ENCODE measurements at regions not wholly inside any gene's neighbourhood (a gene's known extent, or its start where the extent isn't known, plus 50 kb on each side); places are given as distances from the start of the nearest gene placed in this dataset.

DNA sequence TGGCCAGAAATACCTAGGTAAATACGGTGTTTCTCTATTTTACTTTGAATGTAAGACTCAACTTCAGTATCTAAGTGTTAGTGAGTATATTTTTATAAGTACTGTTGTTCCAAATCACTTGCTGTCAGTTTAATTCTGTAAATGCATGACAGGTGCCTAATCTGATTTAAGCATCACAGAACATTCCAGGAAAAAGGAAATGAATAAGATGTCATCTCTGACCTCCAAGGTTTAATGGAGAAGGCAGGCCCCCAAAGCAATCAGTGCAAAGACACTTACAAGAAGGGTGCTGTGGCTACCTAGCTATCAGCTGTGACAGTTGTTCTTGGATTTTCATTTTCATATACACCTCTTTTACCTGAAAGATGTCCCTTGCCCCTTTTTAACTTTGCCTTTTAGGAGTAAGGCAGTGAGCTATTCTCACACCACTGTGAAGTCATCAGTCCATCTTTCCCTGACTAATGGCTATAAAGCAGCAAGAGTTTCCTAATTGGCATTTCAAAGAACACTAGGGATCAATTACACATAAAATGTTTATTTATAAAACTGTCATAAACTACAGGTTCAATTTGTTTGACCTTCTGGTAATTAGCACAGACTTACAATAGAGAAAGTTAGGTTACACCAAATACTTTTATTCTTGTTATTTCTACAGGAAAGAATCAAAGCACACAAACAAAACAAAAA, 427.6 kb downstream of the SPRY2 start:
- Mint-ChIP-seq H3K36me3 (no peaks in the 10 kb centered on the region), H3K4me1 (no peaks in the 10 kb centered on the region), H3K27ac (no peak overlapping the region), H3K4me3 (no peak overlapping the region), H3K9me3 (peaks cover 0 to 2% (median 0%) of the 10 kb centered on the region in 8 donors), H3K27me3 (no peaks in the 10 kb centered on the region)
- no peak overlapping the region for H3K27ac ChIP-seq (ENCODE audit: low read depth, low read length)
- no peaks in the 10 kb centered on the region for H3K4me1 ChIP-seq (ENCODE audit: insufficient read depth, low read length)
- H3K4me3 ChIP-seq (ENCODE audit: low read length in 2 of 2), result no peak overlapping the region
- H3K36me3 ChIP-seq (ENCODE audit: insufficient read depth, low read length), result no peaks in the 10 kb centered on the region
- CTCF ChIA-PET (ENCODE audit: partially characterized antibody), result no interaction called here
- intact Hi-C loops (cut with micrococcal nuclease), result no loop called here
- DNase-seq, result no peak
- POLR2A ChIA-PET (ENCODE audit: partially characterized antibody), result no interaction called here
- H3K27me3 ChIP-seq (ENCODE audit: insufficient read depth, low read length), result no peaks in the 10 kb centered on the region
- no peaks in the 10 kb centered on the region for H3K9me3 ChIP-seq (ENCODE audit: control insufficient read depth in 1 of 2, low read length in 2 of 2)

DNA sequence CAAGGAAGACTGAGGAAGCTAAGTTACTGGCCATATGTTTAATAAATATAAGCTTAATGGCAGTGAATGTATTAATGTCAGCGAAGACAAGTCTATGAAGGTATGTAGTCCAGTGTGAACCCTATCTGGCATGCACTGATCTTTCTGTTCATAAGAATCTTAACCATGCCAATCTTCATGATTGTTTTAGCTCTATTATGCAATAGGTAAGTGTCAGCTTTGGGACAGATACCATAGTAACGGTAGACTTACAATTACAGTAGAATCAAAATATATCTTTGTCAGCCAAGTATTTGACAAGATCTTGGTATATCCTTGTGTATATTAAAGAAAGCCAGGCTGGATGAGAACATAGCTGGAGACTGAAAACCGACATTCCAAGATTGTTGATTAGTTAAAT, 428.5 kb downstream of the SPRY2 start:
- no peaks in the 10 kb centered on the region for H3K9me3 ChIP-seq (ENCODE audit: control insufficient read depth in 1 of 2, low read length in 2 of 2)
- Mint-ChIP-seq H3K27ac (no peak overlapping the region), H3K36me3 (no peaks in the 10 kb centered on the region), H3K4me1 (no peaks in the 10 kb centered on the region), H3K9me3 (peaks cover 0 to 2% (median 0%) of the 10 kb centered on the region in 8 donors), H3K27me3 (no peaks in the 10 kb centered on the region), H3K4me3 (no peak overlapping the region)
- no peaks in the 10 kb centered on the region for H3K4me1 ChIP-seq (ENCODE audit: insufficient read depth, low read length)
- intact Hi-C loops (cut with micrococcal nuclease), result no loop called here
- H3K36me3 ChIP-seq (ENCODE audit: insufficient read depth, low read length), result no peaks in the 10 kb centered on the region
- POLR2A ChIA-PET (ENCODE audit: partially characterized antibody), result no interaction called here
- no peaks in the 10 kb centered on the region for H3K27me3 ChIP-seq (ENCODE audit: insufficient read depth, low read length)
- H3K27ac ChIP-seq (ENCODE audit: low read depth, low read length), result no peak overlapping the region
- CTCF ChIA-PET (ENCODE audit: partially characterized antibody), result no interaction called here
- H3K4me3 ChIP-seq (ENCODE audit: low read length in 2 of 2), result no peak overlapping the region
- no peak for DNase-seq

DNA sequence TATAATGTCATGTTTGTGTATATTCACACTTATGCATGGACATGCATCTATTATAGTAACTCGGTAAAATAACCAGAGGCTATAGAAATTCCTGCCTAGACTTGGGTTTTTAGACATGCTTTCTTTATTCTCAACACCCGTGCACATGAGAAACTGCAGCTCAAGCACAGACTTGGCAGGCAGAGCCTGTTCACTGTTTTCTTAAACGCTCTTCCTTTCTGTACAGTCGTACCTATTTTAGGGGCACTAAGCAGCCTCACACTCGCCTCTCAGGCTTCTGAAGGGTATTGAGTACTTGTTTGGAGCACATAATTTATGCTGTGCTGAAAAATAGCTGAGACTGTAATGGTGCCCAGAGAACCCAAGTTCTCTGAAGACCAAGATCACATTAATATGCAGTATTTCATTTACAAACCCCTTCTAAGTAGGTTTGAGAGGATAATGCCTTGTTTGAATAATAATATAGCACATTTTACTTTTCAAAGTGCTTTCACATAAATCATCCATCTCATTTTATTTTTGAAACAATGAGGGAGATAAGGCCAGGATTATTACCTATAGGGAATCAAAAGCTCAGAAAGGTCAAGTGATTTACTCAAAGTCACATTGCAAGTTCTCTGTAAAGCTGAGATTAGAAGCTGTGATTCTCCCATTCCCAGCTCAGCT, 429.9 kb downstream of the SPRY2 start:
- Mint-ChIP-seq H3K36me3 (no peaks in the 10 kb centered on the region), H3K27me3 (no peaks in the 10 kb centered on the region), H3K9me3 (peaks cover 0 to 3% (median 0%) of the 10 kb centered on the region in 8 donors), H3K4me3 (no peak overlapping the region), H3K27ac (no peak overlapping the region), H3K4me1 (no peaks in the 10 kb centered on the region)
- DNase-seq, result no peak
- Histone ChIP-seq H3K27me3 (ENCODE audit: insufficient read depth, low read length) (no peaks in the 10 kb centered on the region), H3K9me3 (ENCODE audit: control insufficient read depth in 1 of 2, low read length in 2 of 2) (no peaks in the 10 kb centered on the region), H3K27ac (ENCODE audit: low read depth, low read length) (no peak overlapping the region), H3K36me3 (ENCODE audit: insufficient read depth, low read length) (no peaks in the 10 kb centered on the region), H3K4me1 (ENCODE audit: insufficient read depth, low read length) (no peaks in the 10 kb centered on the region), H3K4me3 (ENCODE audit: low read length in 2 of 2) (no peak overlapping the region)
- intact Hi-C loops (cut with micrococcal nuclease), result no loop called here
- ChIA-PET CTCF (ENCODE audit: partially characterized antibody) (no interaction called here), POLR2A (ENCODE audit: partially characterized antibody) (no interaction called here)

- Histone ChIP-seq H3K27me3 (ENCODE audit: insufficient read depth, low read length) (no peaks in the 10 kb centered on the region), H3K27ac (ENCODE audit: low read depth, low read length) (no peak overlapping the region), H3K9me3 (ENCODE audit: control insufficient read depth in 1 of 2, low read length in 2 of 2) (no peaks in the 10 kb centered on the region), H3K4me1 (ENCODE audit: insufficient read depth, low read length) (no peaks in the 10 kb centered on the region), H3K4me3 (ENCODE audit: low read length in 2 of 2) (no peak overlapping the region), H3K36me3 (ENCODE audit: insufficient read depth, low read length) (no peaks in the 10 kb centered on the region)
- H3K27me3 Mint-ChIP-seq, result no peaks in the 10 kb centered on the region
- no peak overlapping the region for H3K4me3 Mint-ChIP-seq
- no peak for DNase-seq
- no peaks in the 10 kb centered on the region for H3K36me3 Mint-ChIP-seq
- peaks cover 0 to 4% (median 0%) of the 10 kb centered on the region in 8 donors for H3K9me3 Mint-ChIP-seq
- intact Hi-C loops (cut with micrococcal nuclease), result no loop called here
- ChIA-PET POLR2A (ENCODE audit: partially characterized antibody) (no interaction called here), CTCF (ENCODE audit: partially characterized antibody) (no interaction called here)
- H3K27ac Mint-ChIP-seq, result no peak overlapping the region
- H3K4me1 Mint-ChIP-seq, result no peaks in the 10 kb centered on the region
These were observed 428.7 kb downstream of the NDFIP2 start for GRCh38 chr13:79909644-79910043.

- Mint-ChIP-seq H3K9me3 (peaks cover 0 to 4% (median 0%) of the 10 kb centered on the region in 8 donors), H3K4me1 (no peaks in the 10 kb centered on the region), H3K27me3 (no peaks in the 10 kb centered on the region), H3K27ac (no peak overlapping the region), H3K36me3 (no peaks in the 10 kb centered on the region), H3K4me3 (no peak overlapping the region)
- no peak overlapping the region for H3K4me3 ChIP-seq (ENCODE audit: low read length in 2 of 2)
- H3K9me3 ChIP-seq (ENCODE audit: control insufficient read depth in 1 of 2, low read length in 2 of 2), result no peaks in the 10 kb centered on the region
- no peaks in the 10 kb centered on the region for H3K27me3 ChIP-seq (ENCODE audit: insufficient read depth, low read length)
- no peaks in the 10 kb centered on the region for H3K36me3 ChIP-seq (ENCODE audit: insufficient read depth, low read length)
- H3K4me1 ChIP-seq (ENCODE audit: insufficient read depth, low read length), result no peaks in the 10 kb centered on the region
- no peak for DNase-seq
- intact Hi-C loops (cut with micrococcal nuclease), result no loop called here
- CTCF ChIA-PET (ENCODE audit: partially characterized antibody), result no interaction called here
- H3K27ac ChIP-seq (ENCODE audit: low read depth, low read length), result no peak overlapping the region
- POLR2A ChIA-PET (ENCODE audit: partially characterized antibody), result no interaction called here
These were observed 427.4 kb downstream of the NDFIP2 start for GRCh38 chr13:79908381-79908780.

- H3K27ac ChIP-seq (ENCODE audit: low read depth, low read length), result no peak overlapping the region
- DNase-seq, result no peak
- ChIA-PET CTCF (ENCODE audit: partially characterized antibody) (no interaction called here), POLR2A (ENCODE audit: partially characterized antibody) (no interaction called here)
- no peak overlapping the region for H3K27ac Mint-ChIP-seq
- H3K36me3 ChIP-seq (ENCODE audit: insufficient read depth, low read length), result no peaks in the 10 kb centered on the region
- H3K27me3 Mint-ChIP-seq, result no peaks in the 10 kb centered on the region
- no peaks in the 10 kb centered on the region for H3K4me1 ChIP-seq (ENCODE audit: insufficient read depth, low read length)
- H3K36me3 Mint-ChIP-seq, result no peaks in the 10 kb centered on the region
- intact Hi-C loops (cut with micrococcal nuclease), result no loop called here
- H3K9me3 ChIP-seq (ENCODE audit: control insufficient read depth in 1 of 2, low read length in 2 of 2), result no peaks in the 10 kb centered on the region
- H3K4me3 ChIP-seq (ENCODE audit: low read length in 2 of 2), result no peak overlapping the region
- no peaks in the 10 kb centered on the region for H3K27me3 ChIP-seq (ENCODE audit: insufficient read depth, low read length)
- H3K4me3 Mint-ChIP-seq, result no peak overlapping the region
- no peaks in the 10 kb centered on the region for H3K4me1 Mint-ChIP-seq
- peaks cover 0 to 4% (median 0%) of the 10 kb centered on the region in 8 donors for H3K9me3 Mint-ChIP-seq
These were observed 426.6 kb downstream of the NDFIP2 start for GRCh38 chr13:79907527-79907926.

DNA sequence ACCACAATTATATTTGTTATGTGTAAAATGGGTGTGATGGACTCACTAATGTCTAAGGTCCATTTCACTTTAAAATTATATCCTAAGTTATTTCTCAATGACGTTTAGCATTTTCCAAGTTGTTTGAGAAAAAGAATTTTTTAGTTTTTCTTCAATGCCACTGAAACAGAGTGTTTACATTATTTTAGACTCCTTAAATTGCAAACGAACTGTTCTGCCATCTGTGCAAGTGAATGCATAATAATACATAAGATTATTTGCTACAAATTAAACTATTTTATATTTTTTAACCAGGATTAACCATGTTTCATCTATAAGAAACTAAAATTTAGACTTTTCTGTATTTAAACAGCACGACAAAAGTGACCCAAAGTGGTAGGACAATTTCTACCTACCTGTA, 425.4 kb downstream of the NDFIP2 start:
- Mint-ChIP-seq H3K36me3 (no peaks in the 10 kb centered on the region), H3K4me3 (no peak overlapping the region), H3K27ac (no peak overlapping the region), H3K27me3 (no peaks in the 10 kb centered on the region), H3K9me3 (peaks cover 0 to 4% (median 0%) of the 10 kb centered on the region in 8 donors), H3K4me1 (no peaks in the 10 kb centered on the region)
- Histone ChIP-seq H3K27me3 (ENCODE audit: insufficient read depth, low read length) (no peaks in the 10 kb centered on the region), H3K27ac (ENCODE audit: low read depth, low read length) (no peak overlapping the region), H3K4me1 (ENCODE audit: insufficient read depth, low read length) (no peaks in the 10 kb centered on the region), H3K4me3 (ENCODE audit: low read length in 2 of 2) (no peak overlapping the region), H3K36me3 (ENCODE audit: insufficient read depth, low read length) (no peaks in the 10 kb centered on the region), H3K9me3 (ENCODE audit: control insufficient read depth in 1 of 2, low read length in 2 of 2) (no peaks in the 10 kb centered on the region)
- DNase-seq, result no peak
- intact Hi-C loops (cut with micrococcal nuclease), result no loop called here
- ChIA-PET CTCF (ENCODE audit: partially characterized antibody) (no interaction called here), POLR2A (ENCODE audit: partially characterized antibody) (no interaction called here)

All from CD4-positive, alpha-beta memory T cell (primary cell).